ENCODE measurements at regions not wholly inside any gene's neighbourhood (a gene's known extent, or its start where the extent isn't known, plus 50 kb on each side); places are given as distances from the start of the nearest gene placed in this dataset.
A peak's percentile ranks its signal among the peaks of the same experiment; 100 is the strongest.

GRCh38 chr21:27447843-27448242 is 481.0 kb upstream of the ADAMTS5 start:
- Histone ChIP-seq H3K27me3 (replicated peaks; ENCODE audit: insufficient read depth) (no peaks in the 10 kb centered on the region), H3K4me3 (no peak overlapping the region), H3K27ac (no peak overlapping the region), H3K4me1 (ENCODE audit: control insufficient read depth in 1 of 2, low read depth in 2 of 2) (no peaks in the 10 kb centered on the region), H3K36me3 (no peaks in the 10 kb centered on the region), H3K9me3 (no peaks in the 10 kb centered on the region)
- no peak for DNase-seq (ENCODE audit: low spot score)
- ATAC-seq (ENCODE audit: insufficient number of reproducible peaks, low FRiP score, low read depth), result no peak
- TF ChIP-seq CTCF (IDR thresholded peaks at IDR 0.05), result no peak

- TF ChIP-seq CTCF (IDR thresholded peaks at IDR 0.05), result no peak
- DNase-seq (ENCODE audit: low spot score), result no peak
- Histone ChIP-seq H3K4me1 (ENCODE audit: control insufficient read depth in 1 of 2, low read depth in 2 of 2) (peaks cover 14 to 29% of the 10 kb centered on the region in 2 donors), H3K27me3 (replicated peaks; ENCODE audit: insufficient read depth) (no peaks in the 10 kb centered on the region), H3K4me3 (no peak overlapping the region), H3K27ac (peak overlapping the region; percentile 37 to 62), H3K9me3 (no peaks in the 10 kb centered on the region), H3K36me3 (no peaks in the 10 kb centered on the region)
- no peak for ATAC-seq (ENCODE audit: insufficient number of reproducible peaks, low FRiP score, low read depth)
Observed at GRCh38 chr21:27429710-27430341, 462.9 kb upstream of the ADAMTS5 start.

GRCh38 chr21:27426196-27426595 is 459.3 kb upstream of the ADAMTS5 start:
- TF ChIP-seq CTCF (IDR thresholded peaks at IDR 0.05), result no peak
- no peak for ATAC-seq (ENCODE audit: insufficient number of reproducible peaks, low FRiP score, low read depth)
- peak overlapping the region in 1 of 2 donors; percentile 31 for H3K27ac ChIP-seq

GRCh38 chr21:27425574-27425973 is 458.7 kb upstream of the ADAMTS5 start:
- no peak overlapping the region for H3K4me3 ChIP-seq
- no peak for ATAC-seq (ENCODE audit: insufficient number of reproducible peaks, low FRiP score, low read depth)
- TF ChIP-seq CTCF (IDR thresholded peaks at IDR 0.05), result no peak
- DNase-seq (ENCODE audit: low spot score), result no peak
- H3K27me3 ChIP-seq (replicated peaks; ENCODE audit: insufficient read depth), result no peaks in the 10 kb centered on the region
- H3K9me3 ChIP-seq, result no peaks in the 10 kb centered on the region
- H3K27ac ChIP-seq, result peak overlapping the region in 1 of 2 donors; percentile 31
- peaks cover 32 to 54% of the 10 kb centered on the region in 2 donors for H3K4me1 ChIP-seq (ENCODE audit: control insufficient read depth in 1 of 2, low read depth in 2 of 2)
- H3K36me3 ChIP-seq, result no peaks in the 10 kb centered on the region

More at GRCh38 chr21:27426196-27426595, 459.3 kb upstream of the ADAMTS5 start:
- Histone ChIP-seq H3K27me3 (replicated peaks; ENCODE audit: insufficient read depth) (no peaks in the 10 kb centered on the region), H3K4me1 (ENCODE audit: control insufficient read depth in 1 of 2, low read depth in 2 of 2) (peaks cover 32 to 56% of the 10 kb centered on the region in 2 donors), H3K4me3 (no peak overlapping the region), H3K9me3 (no peaks in the 10 kb centered on the region), H3K36me3 (no peaks in the 10 kb centered on the region)
- no peak for DNase-seq (ENCODE audit: low spot score)

- H3K27me3 ChIP-seq (replicated peaks; ENCODE audit: insufficient read depth), result no peaks in the 10 kb centered on the region
- H3K27ac ChIP-seq, result peak overlapping the region in 1 of 2 donors; percentile 38
- no peaks in the 10 kb centered on the region for H3K36me3 ChIP-seq
- TF ChIP-seq CTCF (IDR thresholded peaks at IDR 0.05), result no peak
- DNase-seq (ENCODE audit: low spot score) (no peak), ATAC-seq (ENCODE audit: insufficient number of reproducible peaks, low FRiP score, low read depth) (no peak)
- no peak overlapping the region for H3K4me3 ChIP-seq
- H3K4me1 ChIP-seq (ENCODE audit: control insufficient read depth in 1 of 2, low read depth in 2 of 2), result peaks cover 28 to 50% of the 10 kb centered on the region in 2 donors
- H3K9me3 ChIP-seq, result no peaks in the 10 kb centered on the region
Observed at GRCh38 chr21:27425172-27425571, 458.3 kb upstream of the ADAMTS5 start.

Measured in thoracic aorta (tissue), 2 donors.